ENCODE measurements at regions not wholly inside any gene's neighbourhood (a gene's known extent, or its start where the extent isn't known, plus 50 kb on each side); places are given as distances from the start of the nearest gene placed in this dataset.

- no peak for TF ChIP-seq CTCF (IDR thresholded peaks at IDR 0.05)
- TF ChIP-seq POLR2AphosphoS5 (IDR thresholded peaks at IDR 0.05), result no peak
- TF ChIP-seq EP300 (IDR thresholded peaks at IDR 0.05), result no peak
Measured at GRCh38 chr3:87710511-87710910, 348.3 kb downstream of the CGGBP1 start.
